ENCODE measurements at regions not wholly inside any gene's neighbourhood (a gene's known extent, or its start where the extent isn't known, plus 50 kb on each side); places are given as distances from the start of the nearest gene placed in this dataset.

DNA sequence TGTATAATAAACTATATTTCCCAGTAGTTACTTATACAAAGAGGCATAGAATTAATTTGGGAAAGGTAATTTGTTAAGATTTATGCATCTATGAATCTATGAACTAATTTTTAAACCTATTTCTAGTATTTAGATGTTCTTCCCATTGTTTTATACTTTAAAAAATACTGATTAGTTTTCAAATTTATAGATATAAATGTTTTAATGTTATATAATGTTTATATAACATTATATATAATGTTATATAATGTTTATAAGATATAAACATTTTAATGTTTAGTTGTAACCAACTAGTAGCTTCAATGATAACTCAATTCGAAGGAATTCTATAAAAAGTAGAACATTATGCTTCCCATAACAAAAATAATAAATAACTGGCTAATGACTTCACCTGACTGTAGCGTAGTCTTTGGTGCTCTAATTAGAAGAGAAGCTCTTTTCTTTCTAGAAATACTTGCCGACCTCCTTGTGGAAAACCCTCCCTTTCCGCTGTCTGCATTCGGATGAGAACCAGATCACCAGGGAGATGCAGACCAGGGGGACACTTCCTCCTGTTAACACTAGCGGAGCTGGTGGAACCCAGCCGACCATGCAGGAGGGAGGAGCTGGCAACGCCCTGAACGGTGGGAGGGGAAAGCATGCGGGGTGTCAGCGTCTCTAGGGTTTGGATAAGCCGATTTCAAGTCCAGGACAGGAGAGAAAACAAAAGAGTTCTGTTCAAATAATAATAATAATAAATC, 158.4 kb downstream of the OR2B2 start (continued):
- TF ChIP-seq, protein P1, sequence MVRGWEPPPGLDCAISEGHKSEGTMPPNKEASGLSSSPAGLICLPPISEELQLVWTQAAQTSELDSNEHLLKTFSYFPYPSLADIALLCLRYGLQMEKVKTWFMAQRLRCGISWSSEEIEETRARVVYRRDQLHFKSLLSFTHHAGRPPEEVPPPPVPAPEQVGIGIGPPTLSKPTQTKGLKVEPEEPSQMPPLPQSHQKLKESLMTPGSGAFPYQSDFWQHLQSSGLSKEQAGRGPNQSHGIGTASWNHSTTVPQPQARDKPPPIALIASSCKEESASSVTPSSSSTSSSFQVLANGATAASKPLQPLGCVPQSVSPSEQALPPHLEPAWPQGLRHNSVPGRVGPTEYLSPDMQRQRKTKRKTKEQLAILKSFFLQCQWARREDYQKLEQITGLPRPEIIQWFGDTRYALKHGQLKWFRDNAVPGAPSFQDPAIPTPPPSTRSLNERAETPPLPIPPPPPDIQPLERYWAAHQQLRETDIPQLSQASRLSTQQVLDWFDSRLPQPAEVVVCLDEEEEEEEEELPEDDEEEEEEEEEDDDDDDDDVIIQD (CRISPR knock-in tag; IDR thresholded peaks at IDR 0.05; ENCODE audit: low read depth), result peak; percentile 64; the same call in 1 of the 2 replicates
- TF ChIP-seq, protein P2, sequence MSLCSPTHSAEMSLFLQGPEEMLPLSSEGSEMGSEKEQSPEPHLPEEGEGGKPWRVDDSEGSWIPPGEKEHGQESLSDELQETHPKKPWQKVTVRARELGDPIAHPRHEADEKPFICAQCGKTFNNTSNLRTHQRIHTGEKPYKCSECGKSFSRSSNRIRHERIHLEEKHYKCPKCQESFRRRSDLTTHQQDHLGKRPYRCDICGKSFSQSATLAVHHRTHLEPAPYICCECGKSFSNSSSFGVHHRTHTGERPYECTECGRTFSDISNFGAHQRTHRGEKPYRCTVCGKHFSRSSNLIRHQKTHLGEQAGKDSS (CRISPR knock-in tag; IDR thresholded peaks at IDR 0.05; ENCODE audit: borderline replicate concordance, low read depth), result no peak
- TF ChIP-seq SP1 (IDR thresholded peaks at IDR 0.05) (no peak), SP1 (CRISPR knock-in tag; IDR thresholded peaks at IDR 0.05) (peak; percentile 34; the same call in 1 of the 2 replicates), NFKB2 (CRISPR knock-in tag; IDR thresholded peaks at IDR 0.05; ENCODE audit: borderline replicate concordance) (peak; percentile 40; the same call in 1 of the 2 replicates), ZNF136 (CRISPR knock-in tag; IDR thresholded peaks at IDR 0.05; ENCODE audit: low read depth) (0 out of 2 replicates have a peak, but pooled peaks have one; percentile 33), GABPA (IDR thresholded peaks at IDR 0.05; ENCODE audit: low read depth, low read length) (peak; percentile 23; the same call in 1 of the 2 replicates), GABPA (CRISPR knock-in tag; IDR thresholded peaks at IDR 0.05; ENCODE audit: low read depth) (peak; percentile 47), KDM2A (CRISPR knock-in tag; IDR thresholded peaks at IDR 0.05; ENCODE audit: borderline replicate concordance, low read depth) (peak; percentile 50; the same call in 1 of the 2 replicates), ETV5 (CRISPR knock-in tag; IDR thresholded peaks at IDR 0.05; ENCODE audit: borderline replicate concordance) (peak; percentile 39; the same call in 1 of the 2 replicates), SP5 (CRISPR knock-in tag; IDR thresholded peaks at IDR 0.05; ENCODE audit: borderline replicate concordance, low read depth) (peak; percentile 75), SMARCC2 (IDR thresholded peaks at IDR 0.05) (no peak), ELF1 (CRISPR knock-in tag; IDR thresholded peaks at IDR 0.05) (peak; percentile 49), IRF2 (CRISPR knock-in tag; IDR thresholded peaks at IDR 0.05) (no peak), ZNF777 (CRISPR knock-in tag; IDR thresholded peaks at IDR 0.05) (no peak), ELF3 (CRISPR knock-in tag; IDR thresholded peaks at IDR 0.05) (peak; percentile 88; the same call in 1 of the 2 replicates), TEAD3 (CRISPR knock-in tag; optimal IDR thresholded peaks at IDR 0.05; ENCODE audit: borderline replicate concordance) (peak; percentile 40), FOXA3 (CRISPR knock-in tag; IDR thresholded peaks at IDR 0.05) (0 out of 2 replicates have a peak, but pooled peaks have one; percentile 18), ZFP36L2 (CRISPR knock-in tag; IDR thresholded peaks at IDR 0.05) (no peak), MIXL1 (CRISPR knock-in tag; IDR thresholded peaks at IDR 0.05) (peak; percentile 40; the same call in 1 of the 2 replicates), ZNF616 (CRISPR knock-in tag; IDR thresholded peaks at IDR 0.05; ENCODE audit: low read depth) (no peak), ZNF652 (CRISPR knock-in tag; IDR thresholded peaks at IDR 0.05; ENCODE audit: borderline replicate concordance, low read depth) (peak; percentile 78), ZNF441 (CRISPR knock-in tag; IDR thresholded peaks at IDR 0.05; ENCODE audit: borderline replicate concordance) (peak; percentile 75; the same call in 1 of the 2 replicates), GABPB1 (CRISPR knock-in tag; IDR thresholded peaks at IDR 0.05) (peak; percentile 60), SIN3A (IDR thresholded peaks at IDR 0.05; ENCODE audit: borderline replicate concordance, low read depth, low read length) (peak; percentile 45; the same call in 1 of the 2 replicates), POLR2AphosphoS2 (IDR thresholded peaks at IDR 0.05; ENCODE audit: low read depth, low read length) (no peak), FOSL2 (CRISPR knock-in tag; IDR thresholded peaks at IDR 0.05) (no peak), KDM3A (CRISPR knock-in tag; IDR thresholded peaks at IDR 0.05; ENCODE audit: low read depth) (peak; percentile 51; the same call in 1 of the 2 replicates), RXRB (CRISPR knock-in tag; IDR thresholded peaks at IDR 0.05; ENCODE audit: borderline replicate concordance) (0 out of 2 replicates have a peak, but pooled peaks have one; percentile 5), ZNF614 (CRISPR knock-in tag; IDR thresholded peaks at IDR 0.05; ENCODE audit: borderline replicate concordance) (peak; percentile 53; the same call in 1 of the 2 replicates)
- TF ChIP-seq, protein P3, sequence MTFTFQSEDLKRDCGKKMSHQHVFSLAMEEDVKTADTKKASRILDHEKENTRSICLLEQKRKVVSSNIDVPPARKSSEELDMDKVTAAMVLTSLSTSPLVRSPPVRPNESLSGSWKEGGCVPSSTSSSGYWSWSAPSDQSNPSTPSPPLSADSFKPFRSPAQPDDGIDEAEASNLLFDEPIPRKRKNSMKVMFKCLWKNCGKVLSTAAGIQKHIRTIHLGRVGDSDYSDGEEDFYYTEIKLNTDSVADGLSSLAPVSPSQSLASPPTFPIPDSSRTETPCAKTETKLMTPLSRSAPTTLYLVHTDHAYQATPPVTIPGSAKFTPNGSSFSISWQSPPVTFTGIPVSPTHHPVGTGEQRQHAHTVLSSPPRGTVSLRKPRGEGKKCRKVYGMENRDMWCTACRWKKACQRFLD (CRISPR knock-in tag; IDR thresholded peaks at IDR 0.05; ENCODE audit: borderline replicate concordance), result no peak

All from HepG2 (cell line).